ENCODE measurements at regions not wholly inside any gene's neighbourhood (a gene's known extent, or its start where the extent isn't known, plus 50 kb on each side); places are given as distances from the start of the nearest gene placed in this dataset.

DNA sequence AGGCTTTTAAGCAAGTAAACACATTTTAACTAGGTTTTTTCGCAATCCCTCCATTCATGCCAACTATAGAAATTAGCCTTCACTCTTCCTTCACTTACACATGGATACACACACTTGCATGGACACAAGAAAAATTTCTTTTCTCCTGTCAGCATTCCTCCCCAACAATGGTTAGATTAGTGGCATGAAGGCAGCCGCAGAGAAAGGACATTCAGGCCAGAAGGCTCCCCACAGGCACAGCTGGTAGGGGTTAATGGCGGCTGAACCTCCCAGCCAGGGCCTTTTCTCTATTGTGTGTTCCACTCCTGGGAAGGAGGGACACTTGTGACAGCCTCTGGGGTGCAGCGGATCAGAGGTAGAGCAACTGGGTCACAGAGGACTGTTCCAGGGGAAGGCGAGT, 255.0 kb upstream of the SP8 start:
- no peak for TF ChIP-seq CTCF (IDR thresholded peaks at IDR 0.05; ENCODE audit: low read depth, low read length, missing control alignments)
- DNase-seq (ENCODE audit: low read depth), result no peak
- H3K4me3 ChIP-seq (ENCODE audit: low read depth, low read length), result no peak overlapping the region

- TF ChIP-seq CTCF (IDR thresholded peaks at IDR 0.05; ENCODE audit: low read depth, low read length, missing control alignments), result no peak
- DNase-seq (ENCODE audit: low read depth), result no peak
- no peak overlapping the region for H3K4me3 ChIP-seq (ENCODE audit: low read depth, low read length)
These were observed 257.7 kb upstream of the SP8 start for GRCh38 chr7:21044384-21044783.

DNA sequence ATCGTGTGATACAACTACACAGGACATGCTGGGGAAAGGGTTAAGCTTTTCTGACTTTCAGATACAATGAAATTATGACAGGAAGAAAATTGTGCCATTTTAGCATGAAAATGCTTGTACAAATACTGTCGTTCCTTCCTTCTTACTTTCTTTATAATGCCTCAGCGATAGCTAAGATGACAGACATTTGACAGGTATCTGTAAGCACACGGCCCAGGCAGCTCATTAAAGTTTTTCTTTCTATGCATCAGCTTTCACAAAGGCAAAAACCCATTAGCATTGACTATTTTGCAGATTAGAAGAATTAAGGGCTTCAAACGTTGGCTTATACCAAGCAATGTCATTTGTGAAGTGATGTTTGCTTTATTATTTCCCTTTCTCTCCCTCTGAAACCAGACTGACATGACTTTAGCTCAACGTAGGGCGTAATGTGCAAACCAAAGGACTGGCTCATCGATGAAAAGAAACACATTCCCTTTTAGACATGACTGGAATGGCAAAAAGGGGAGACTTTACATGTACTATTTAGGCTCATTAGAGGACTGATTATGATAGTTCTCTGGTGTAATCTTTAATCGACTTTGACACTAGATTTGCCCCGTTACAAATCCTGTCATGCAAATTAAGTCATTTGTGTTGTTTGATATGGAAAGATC, 258.4 kb upstream of the SP8 start:
- no peak for DNase-seq (ENCODE audit: low read depth)
- no peak overlapping the region for H3K4me3 ChIP-seq (ENCODE audit: low read depth, low read length)
- no peak for TF ChIP-seq CTCF (IDR thresholded peaks at IDR 0.05; ENCODE audit: low read depth, low read length, missing control alignments)

- TF ChIP-seq CTCF (IDR thresholded peaks at IDR 0.05; ENCODE audit: low read depth, low read length, missing control alignments), result no peak
- no peak overlapping the region for H3K4me3 ChIP-seq (ENCODE audit: low read depth, low read length)
- no peak for DNase-seq (ENCODE audit: low read depth)
These were observed 265.2 kb upstream of the SP8 start for GRCh38 chr7:21051865-21052264.

DNA sequence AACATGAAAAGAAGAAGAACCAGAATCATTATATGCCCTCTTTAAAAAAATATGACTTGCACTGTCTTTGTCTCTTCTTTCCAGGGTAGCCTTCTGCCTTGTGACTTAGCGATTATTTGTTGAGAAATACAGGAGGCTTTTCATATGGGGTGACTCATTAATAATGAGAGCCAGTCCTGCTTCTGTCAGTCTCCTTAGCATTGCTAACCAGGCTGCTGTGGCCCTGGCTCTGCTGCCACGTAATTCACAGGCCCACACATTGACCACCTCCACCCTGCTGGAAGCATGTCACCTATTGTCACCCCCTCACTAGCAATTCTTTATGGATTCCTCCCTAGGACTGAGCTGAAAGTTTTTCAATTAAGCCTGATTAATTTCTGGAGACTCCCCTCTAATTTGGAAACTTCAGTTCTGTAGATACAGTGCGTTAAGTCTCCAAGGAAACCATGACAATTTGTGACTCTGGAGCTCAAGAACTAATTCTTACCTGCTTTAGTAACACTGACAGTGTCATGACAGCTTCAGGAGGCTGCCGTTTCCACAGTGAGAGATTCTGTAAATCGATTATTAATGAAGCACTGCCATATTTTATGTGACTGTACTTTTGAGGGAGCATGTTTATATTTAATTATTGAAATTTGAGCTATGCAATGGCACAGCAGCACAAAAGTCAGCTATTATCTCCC, 267.9 kb upstream of the SP8 start:
- no peak overlapping the region for H3K4me3 ChIP-seq (ENCODE audit: low read depth, low read length)
- no peak for TF ChIP-seq CTCF (IDR thresholded peaks at IDR 0.05; ENCODE audit: low read depth, low read length, missing control alignments)

DNA sequence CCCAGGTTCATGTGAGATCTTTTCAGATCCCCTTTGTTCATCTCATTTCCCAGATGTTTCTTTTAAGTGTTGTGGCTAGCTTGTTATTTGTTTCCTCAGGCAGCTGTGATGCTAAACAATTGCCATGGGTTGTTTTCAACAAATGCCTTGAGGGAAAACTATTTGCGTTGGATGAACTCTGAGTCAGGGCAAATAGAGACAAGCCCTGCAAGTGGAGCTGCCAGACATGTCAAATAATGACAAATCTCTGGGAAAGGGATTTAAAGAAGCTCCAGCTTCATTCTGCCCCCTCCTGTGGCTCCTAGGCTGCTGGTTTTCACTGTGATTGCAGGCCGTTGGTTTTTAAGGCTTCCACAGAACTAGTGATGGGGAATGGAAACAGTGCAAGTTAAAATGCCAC, 272.4 kb upstream of the SP8 start:
- no peak for TF ChIP-seq CTCF (IDR thresholded peaks at IDR 0.05; ENCODE audit: low read depth, low read length, missing control alignments)
- DNase-seq (ENCODE audit: low read depth), result no peak
- no peak overlapping the region for H3K4me3 ChIP-seq (ENCODE audit: low read depth, low read length)

More for the DNA sequence above, 267.9 kb upstream of the SP8 start:
- no peak for DNase-seq (ENCODE audit: low read depth)

- no peak for DNase-seq (ENCODE audit: low read depth)
- no peak for TF ChIP-seq CTCF (IDR thresholded peaks at IDR 0.05; ENCODE audit: low read depth, low read length, missing control alignments)
These were observed 276.4 kb upstream of the SP8 start for GRCh38 chr7:21063106-21063505.

More at GRCh38 chr7:21063106-21063505, 276.4 kb upstream of the SP8 start:
- H3K4me3 ChIP-seq (ENCODE audit: low read depth, low read length), result no peak overlapping the region

All from GM12864 (cell line).